HFFc6 (cell line): ENCODE measurements at regions not wholly inside any gene's neighbourhood (a gene's known extent, or its start where the extent isn't known, plus 50 kb on each side); places are given as distances from the start of the nearest gene placed in this dataset.

Experiments used
- DNase-seq: peaks from one replicate; pipeline ENCODE4 v3.0.0-alpha.2; 2018
- H3K27ac Mint-ChIP-seq: 2 replicates; pipeline ENCODE4 v1.8.0; 2020; ENCODE audit warnings: mild to moderate bottlenecking, mixed read lengths
- H3K27me3 Mint-ChIP-seq: 2 replicates; pipeline ENCODE4 v1.8.0; 2021; ENCODE audit warnings: mild to moderate bottlenecking, moderate library complexity, mixed read lengths; ENCODE audit not compliant: insufficient read depth
- H3K36me3 Mint-ChIP-seq: 2 replicates; pipeline ENCODE4 v1.8.0; 2021; ENCODE audit warnings: low read depth, mixed read lengths
- H3K4me1 Mint-ChIP-seq: 2 replicates; pipeline ENCODE4 v1.8.0; 2020; ENCODE audit warnings: low read depth, mixed read lengths
- H3K4me3 Mint-ChIP-seq: 2 replicates; pipeline ENCODE4 v1.8.0; 2020; ENCODE audit warnings: mild to moderate bottlenecking, moderate library complexity, mixed read lengths
- H3K9me3 Mint-ChIP-seq: 2 replicates; pipeline ENCODE4 v1.8.0; 2020; ENCODE audit warnings: mild to moderate bottlenecking, mixed read lengths
- CTCF ChIP-seq: fragments of 200-600 bp; sonication (generic); IDR thresholded peaks from 2 replicates; pipeline ENCODE4 v1.5.0; 2021; ENCODE audit warnings: antibody characterized with exemption, mild to moderate bottlenecking

- no peak for DNase-seq
- TF ChIP-seq CTCF, result peak; percentile 79
- H3K27me3 Mint-ChIP-seq, result no peaks in the 10 kb centered on the region; the same call in none of the 2 replicates
- peaks cover 44% of the 10 kb centered on the region for H3K9me3 Mint-ChIP-seq
- no peak overlapping the region for H3K27ac Mint-ChIP-seq
- no peak overlapping the region for H3K4me3 Mint-ChIP-seq
- peaks cover 23% of the 10 kb centered on the region; the same call in 1 of the 2 replicates for H3K36me3 Mint-ChIP-seq
- H3K4me1 Mint-ChIP-seq, result peaks cover 12% of the 10 kb centered on the region
Observed at GRCh38 chr2:128469203-128469602, 150.5 kb upstream of the HS6ST1 start.

DNA sequence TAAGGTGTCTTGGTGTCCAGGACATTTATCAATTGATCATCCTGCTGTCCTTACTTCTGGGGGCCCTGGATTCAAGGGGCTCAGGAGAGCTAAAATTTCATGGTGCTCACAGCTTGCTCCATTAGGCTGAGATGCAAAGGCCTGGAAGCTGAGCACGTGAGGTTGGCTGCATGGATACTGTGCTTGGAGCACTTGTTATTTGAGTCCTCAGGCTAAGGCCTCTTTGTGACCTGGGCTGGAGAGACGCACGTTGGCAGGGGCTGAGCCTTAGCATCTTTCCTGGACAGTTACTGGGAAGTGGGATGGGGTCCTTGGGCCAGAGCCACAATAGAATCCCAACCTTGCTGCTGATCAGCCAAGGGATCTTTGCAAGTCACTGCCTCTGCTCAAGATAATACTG lies 151.2 kb upstream of the HS6ST1 start:
- no peak overlapping the region for H3K4me3 Mint-ChIP-seq
- TF ChIP-seq CTCF, result no peak
- H3K9me3 Mint-ChIP-seq, result peaks cover 44% of the 10 kb centered on the region
- no peak overlapping the region for H3K27ac Mint-ChIP-seq
- H3K27me3 Mint-ChIP-seq, result no peaks in the 10 kb centered on the region; the same call in none of the 2 replicates
- no peak for DNase-seq
- peaks cover 23% of the 10 kb centered on the region; the same call in 1 of the 2 replicates for H3K36me3 Mint-ChIP-seq
- peaks cover 12% of the 10 kb centered on the region for H3K4me1 Mint-ChIP-seq

GRCh38 chr2:128472789-128473174 lies 154.1 kb upstream of the HS6ST1 start:
- Mint-ChIP-seq H3K27ac (no peak overlapping the region), H3K27me3 (peaks cover 4% of the 10 kb centered on the region), H3K4me3 (no peak overlapping the region), H3K4me1 (peaks cover 12% of the 10 kb centered on the region), H3K9me3 (peaks cover 41% of the 10 kb centered on the region), H3K36me3 (peaks cover 21% of the 10 kb centered on the region; the same call in 1 of the 2 replicates)
- no peak for TF ChIP-seq CTCF
- DNase-seq, result no peak

DNA sequence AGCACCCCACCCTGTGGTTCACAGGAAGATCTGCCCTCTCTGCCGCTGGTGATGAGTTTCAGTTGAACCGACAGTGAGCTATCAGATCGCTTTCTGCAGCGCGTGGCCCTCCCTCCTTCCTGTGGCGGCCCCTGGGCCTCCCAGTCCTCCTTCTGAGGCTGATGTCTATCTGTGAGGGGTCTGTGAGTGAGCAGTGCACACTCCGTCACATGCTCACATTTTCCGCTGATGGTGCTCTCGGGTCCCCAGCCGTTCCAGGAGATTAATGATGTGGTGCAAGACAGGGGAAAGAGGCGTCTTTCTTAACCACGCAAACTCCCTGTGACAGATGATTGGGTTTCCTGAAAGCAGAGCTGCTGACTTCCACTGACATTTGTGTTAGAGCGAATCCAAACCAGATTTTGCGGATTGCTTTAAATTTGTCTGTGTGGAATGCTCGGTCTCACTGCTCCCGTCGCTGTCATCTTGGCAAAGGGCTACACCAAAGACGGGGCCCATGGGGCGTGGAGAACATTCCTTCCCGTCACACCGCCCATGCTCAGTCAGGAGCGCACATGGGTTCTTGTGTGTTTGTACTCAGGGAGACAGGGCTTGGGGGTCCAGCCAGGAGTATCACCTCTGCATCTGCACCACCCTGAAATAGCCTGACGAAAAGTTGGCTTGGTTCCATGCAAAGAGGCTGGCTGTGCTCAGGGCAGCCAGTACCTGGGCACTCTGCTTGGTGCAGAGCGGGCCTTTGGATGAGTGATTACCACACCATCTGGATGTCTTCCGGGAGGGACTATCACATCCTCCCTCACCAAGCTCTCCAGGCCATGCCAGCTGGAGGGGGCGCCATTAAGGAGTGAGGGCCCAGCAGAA lies 154.7 kb upstream of the HS6ST1 start:
- H3K27ac Mint-ChIP-seq, result no peak overlapping the region
- H3K36me3 Mint-ChIP-seq, result peaks cover 16% of the 10 kb centered on the region; the same call in 1 of the 2 replicates
- DNase-seq, result peak; percentile 47
- H3K9me3 Mint-ChIP-seq, result peaks cover 35% of the 10 kb centered on the region
- peaks cover 5% of the 10 kb centered on the region for H3K27me3 Mint-ChIP-seq
- peaks cover 12% of the 10 kb centered on the region for H3K4me1 Mint-ChIP-seq
- peak overlapping the region; percentile 64 for H3K4me3 Mint-ChIP-seq
- no peak for TF ChIP-seq CTCF

DNA sequence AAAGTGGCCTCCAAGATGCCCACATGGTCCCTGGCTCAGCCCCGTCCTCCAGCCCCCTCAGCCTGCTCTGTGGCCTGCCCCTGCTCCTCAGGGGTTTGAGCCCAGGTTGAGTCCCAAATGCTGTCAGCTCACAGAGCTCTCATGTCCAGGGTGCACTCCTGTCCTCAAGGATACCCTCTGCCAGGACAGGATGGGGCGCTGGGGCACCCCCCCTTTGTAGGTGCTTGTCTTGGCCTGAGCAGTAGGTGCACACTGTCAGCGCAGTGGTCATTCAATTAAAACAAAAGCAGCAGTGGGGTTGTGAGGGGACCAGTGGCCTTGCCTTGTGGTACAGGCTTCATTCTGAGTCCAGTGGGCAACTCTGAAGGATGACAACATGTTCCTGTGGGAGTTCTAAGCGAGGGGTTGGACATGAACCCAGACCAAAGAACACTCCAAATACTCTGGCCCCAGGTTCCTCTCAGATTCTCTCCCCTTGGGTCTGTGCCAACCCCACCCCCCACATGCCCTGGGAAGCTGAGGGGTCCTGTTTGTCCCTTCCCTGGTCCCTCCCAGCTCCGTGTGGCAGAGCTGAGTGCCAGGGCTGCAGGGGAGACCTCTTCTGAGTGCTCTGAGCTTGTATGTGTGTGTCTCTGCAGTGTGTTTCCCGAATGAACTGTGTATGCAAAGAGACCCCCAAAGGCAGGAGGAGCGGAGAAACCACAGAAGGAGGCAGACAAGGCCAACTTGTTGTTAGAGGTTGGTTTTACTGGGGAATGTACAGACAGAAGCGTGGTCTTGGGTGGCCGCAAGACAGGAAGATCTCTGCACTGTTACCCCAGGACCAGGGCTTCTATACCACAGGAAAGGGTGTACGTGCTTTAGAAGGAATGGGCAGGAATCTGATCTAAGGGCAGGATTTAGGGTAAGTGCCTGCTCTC lies 155.6 kb upstream of the HS6ST1 start:
- peaks cover 26% of the 10 kb centered on the region for H3K9me3 Mint-ChIP-seq
- DNase-seq, result no peak
- no peak for TF ChIP-seq CTCF
- peaks cover 8% of the 10 kb centered on the region for H3K27me3 Mint-ChIP-seq
- H3K4me3 Mint-ChIP-seq, result no peak overlapping the region
- no peak overlapping the region for H3K27ac Mint-ChIP-seq
- peaks cover 9% of the 10 kb centered on the region; the same call in 1 of the 2 replicates for H3K36me3 Mint-ChIP-seq
- H3K4me1 Mint-ChIP-seq, result peaks cover 12% of the 10 kb centered on the region
